Neutrophil (primary cell): ENCODE measurements at regions not wholly inside any gene's neighbourhood (a gene's known extent, or its start where the extent isn't known, plus 50 kb on each side); places are given as distances from the start of the nearest gene placed in this dataset.

Source experiments
- H3K27ac ChIP-seq: fragments of 200-600 bp; sonication (generic); 2 replicates; pipeline ENCODE4 v1.5.1; 2016; ENCODE audit warnings: mild to moderate bottlenecking, moderate library complexity
- H3K27me3 ChIP-seq: fragments of 200-600 bp; sonication (generic); 2 replicates; pipeline ENCODE4 v1.6.0; 2016; ENCODE audit warnings: mild to moderate bottlenecking
- H3K36me3 ChIP-seq: fragments of 200-600 bp; sonication (generic); 2 replicates; pipeline ENCODE4 v1.5.1; 2017
- H3K4me1 ChIP-seq, 2 experiments: fragments of 200-600 bp in 1 of 2; sonication (generic) in 1 of 2; 1 replicate in 1 of 2; 2 replicates in 1 of 2; pipeline versions ENCODE4 v1.5.1 to v1.6.1; 2013 to 2016; ENCODE audit warnings: low read depth in 1 of 2, low read length in 1 of 2, mild to moderate bottlenecking in 1 of 2, moderate library complexity in 1 of 2; ENCODE audit not compliant: control insufficient read depth in 1 of 2, insufficient read depth in 1 of 2
- H3K4me3 ChIP-seq, 2 experiments: fragments of 200-600 bp in 1 of 2; sonication (generic) in 1 of 2; 1 replicate in 1 of 2; 2 replicates in 1 of 2; pipeline ENCODE4 v1.5.1; 2013 to 2016; ENCODE audit warnings: low read depth in 1 of 2, low read length in 1 of 2, mild to moderate bottlenecking in 1 of 2, moderate library complexity in 1 of 2
- H3K9me3 ChIP-seq: fragments of 200-600 bp; sonication (generic); 2 replicates; pipeline ENCODE4 v1.5.1; 2016
- TF ChIP-seq, protein P1 (sequence below): fragments of 200-600 bp; sonication (generic); IDR thresholded peaks from 2 replicates; pipeline ENCODE4 v1.5.1; 2016; ENCODE audit warnings: antibody characterized with exemption

DNA sequence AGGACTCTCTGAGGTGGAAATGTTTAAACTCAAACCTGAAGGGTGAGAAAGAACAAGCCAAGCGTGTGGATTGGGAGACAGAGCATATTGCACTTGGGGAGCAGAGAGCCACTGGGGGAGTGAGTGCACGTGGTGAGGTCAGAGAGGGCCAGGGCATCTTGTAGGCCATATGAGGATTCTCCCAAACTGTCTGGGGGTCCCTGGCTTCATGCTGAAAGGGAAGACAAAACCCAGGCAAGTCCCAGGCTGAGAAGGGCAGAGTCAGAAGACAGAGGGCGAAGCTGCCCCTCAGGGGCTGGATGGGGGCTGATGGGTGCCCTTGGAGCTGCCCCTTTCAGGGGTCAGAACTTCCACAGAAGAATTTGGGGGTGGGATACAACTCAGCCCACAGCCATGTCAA lies 215.3 kb upstream of the S1PR3 start:
- no peak overlapping the region for H3K4me3 ChIP-seq
- no peaks in the 10 kb centered on the region for H3K27me3 ChIP-seq
- H3K27ac ChIP-seq, result no peak overlapping the region
- no peaks in the 10 kb centered on the region for H3K9me3 ChIP-seq
- H3K4me1 ChIP-seq, result peaks cover 0 to 3% of the 10 kb centered on the region in 2 experiments
- TF ChIP-seq, protein P1, sequence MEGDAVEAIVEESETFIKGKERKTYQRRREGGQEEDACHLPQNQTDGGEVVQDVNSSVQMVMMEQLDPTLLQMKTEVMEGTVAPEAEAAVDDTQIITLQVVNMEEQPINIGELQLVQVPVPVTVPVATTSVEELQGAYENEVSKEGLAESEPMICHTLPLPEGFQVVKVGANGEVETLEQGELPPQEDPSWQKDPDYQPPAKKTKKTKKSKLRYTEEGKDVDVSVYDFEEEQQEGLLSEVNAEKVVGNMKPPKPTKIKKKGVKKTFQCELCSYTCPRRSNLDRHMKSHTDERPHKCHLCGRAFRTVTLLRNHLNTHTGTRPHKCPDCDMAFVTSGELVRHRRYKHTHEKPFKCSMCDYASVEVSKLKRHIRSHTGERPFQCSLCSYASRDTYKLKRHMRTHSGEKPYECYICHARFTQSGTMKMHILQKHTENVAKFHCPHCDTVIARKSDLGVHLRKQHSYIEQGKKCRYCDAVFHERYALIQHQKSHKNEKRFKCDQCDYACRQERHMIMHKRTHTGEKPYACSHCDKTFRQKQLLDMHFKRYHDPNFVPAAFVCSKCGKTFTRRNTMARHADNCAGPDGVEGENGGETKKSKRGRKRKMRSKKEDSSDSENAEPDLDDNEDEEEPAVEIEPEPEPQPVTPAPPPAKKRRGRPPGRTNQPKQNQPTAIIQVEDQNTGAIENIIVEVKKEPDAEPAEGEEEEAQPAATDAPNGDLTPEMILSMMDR, result no peak
- no peaks in the 10 kb centered on the region for H3K36me3 ChIP-seq

DNA sequence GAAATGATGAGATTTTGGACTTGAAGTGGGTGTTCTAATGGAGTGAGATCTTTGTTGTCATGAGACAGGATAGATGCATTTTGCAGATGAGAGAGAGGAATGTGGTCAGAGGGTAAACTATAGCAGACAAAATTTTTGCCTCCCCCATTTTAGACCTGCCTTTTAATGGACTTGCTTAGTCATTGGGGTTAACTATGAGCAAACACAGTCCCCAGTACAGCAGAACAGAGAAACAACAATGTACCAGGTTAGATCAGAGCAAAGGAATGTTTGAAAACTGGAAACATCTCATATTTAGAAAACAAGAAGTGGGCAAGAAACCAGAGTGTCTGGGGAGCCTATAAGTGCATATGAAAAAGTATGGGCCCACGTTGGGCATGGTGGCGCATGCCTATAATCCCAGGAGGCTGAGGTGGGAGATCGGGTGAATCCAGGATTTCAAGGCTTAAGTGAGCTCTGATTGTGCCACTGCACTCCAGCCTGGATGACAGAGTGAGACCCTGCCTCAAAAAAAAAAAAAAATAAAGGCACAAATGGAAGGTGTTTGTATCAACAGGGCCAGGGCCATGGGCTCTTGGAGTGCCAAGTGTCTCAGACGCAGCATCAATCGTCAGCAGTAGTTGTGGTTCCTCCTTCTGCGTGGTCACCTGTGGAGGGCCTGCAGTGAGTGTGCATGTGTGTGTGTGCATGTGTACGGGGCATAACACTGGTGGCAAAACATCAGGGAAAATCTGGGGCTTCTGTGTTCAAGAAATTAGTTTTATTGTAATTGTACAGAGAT lies 214.4 kb upstream of the S1PR3 start:
- no peak overlapping the region for H3K27ac ChIP-seq
- H3K4me1 ChIP-seq, result peaks cover 0 to 3% of the 10 kb centered on the region in 2 experiments
- H3K36me3 ChIP-seq, result no peaks in the 10 kb centered on the region
- no peaks in the 10 kb centered on the region for H3K9me3 ChIP-seq
- no peaks in the 10 kb centered on the region for H3K27me3 ChIP-seq
- no peak overlapping the region for H3K4me3 ChIP-seq
- TF ChIP-seq, protein P1, result no peak

DNA sequence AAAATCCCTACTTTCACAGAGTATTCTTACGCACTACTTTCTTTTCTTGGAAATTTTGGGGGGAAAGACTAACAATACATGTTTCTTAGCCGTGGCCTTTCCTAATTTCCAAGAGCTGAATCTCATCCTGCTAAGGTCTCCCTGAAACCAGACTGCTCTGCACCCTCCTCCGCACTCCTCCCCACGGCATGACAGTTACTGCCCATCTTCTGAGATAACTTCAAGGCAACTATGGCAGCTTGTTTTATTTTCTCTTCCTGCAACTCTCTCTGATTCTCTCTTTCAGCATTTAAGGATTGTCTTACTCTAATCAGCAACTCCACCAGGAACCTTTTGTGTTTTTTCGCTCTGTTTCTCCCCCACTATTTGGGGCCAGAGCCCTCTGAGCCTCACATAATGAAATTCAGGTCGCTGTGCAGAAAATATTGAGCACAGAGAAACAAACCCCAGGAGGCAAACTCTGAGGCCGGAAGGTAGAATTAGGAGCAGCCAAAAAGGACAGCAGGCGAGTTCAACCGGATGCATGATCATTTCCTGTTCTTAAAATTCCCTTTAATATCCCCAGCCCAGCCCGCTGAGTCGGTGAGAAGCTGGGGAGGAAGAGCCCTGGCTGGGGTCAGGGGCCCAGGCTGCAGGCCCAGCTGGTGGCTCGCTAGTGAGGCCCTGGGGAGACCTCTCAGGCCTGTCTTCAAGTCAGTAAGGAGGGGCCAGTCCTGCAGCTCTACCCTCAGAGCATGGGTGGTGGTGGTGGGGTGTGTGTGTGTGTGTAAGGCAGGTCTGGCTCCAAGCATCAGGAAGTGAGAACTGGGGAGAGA lies 213.6 kb upstream of the S1PR3 start:
- H3K4me3 ChIP-seq, result no peak overlapping the region
- TF ChIP-seq, protein P1, result no peak
- no peaks in the 10 kb centered on the region for H3K36me3 ChIP-seq
- no peaks in the 10 kb centered on the region for H3K27me3 ChIP-seq
- H3K27ac ChIP-seq, result no peak overlapping the region
- no peaks in the 10 kb centered on the region for H3K9me3 ChIP-seq
- H3K4me1 ChIP-seq, result peaks cover 0 to 3% of the 10 kb centered on the region in 2 experiments

- Histone ChIP-seq H3K27me3 (peaks cover 4% of the 10 kb centered on the region), H3K9me3 (no peaks in the 10 kb centered on the region), H3K4me3 (no peak overlapping the region), H3K4me1 (peaks cover 0 to 3% of the 10 kb centered on the region in 2 experiments), H3K36me3 (no peaks in the 10 kb centered on the region), H3K27ac (no peak overlapping the region)
- TF ChIP-seq, protein P1, result no peak
Observed at GRCh38 chr9:88781628-88782391, 209.5 kb upstream of the S1PR3 start.

GRCh38 chr9:88782931-88783710 lies 208.1 kb upstream of the S1PR3 start:
- Histone ChIP-seq H3K27me3 (peaks cover 4% of the 10 kb centered on the region), H3K4me1 (no peaks in the 10 kb centered on the region), H3K9me3 (no peaks in the 10 kb centered on the region), H3K36me3 (no peaks in the 10 kb centered on the region), H3K27ac (no peak overlapping the region), H3K4me3 (no peak overlapping the region)
- TF ChIP-seq, protein P1, result no peak
